GM12891 (cell line): ENCODE measurements at regions not wholly inside any gene's neighbourhood (a gene's known extent, or its start where the extent isn't known, plus 50 kb on each side); places are given as distances from the start of the nearest gene placed in this dataset.

Experiments used
- PAX5 ChIP-seq: IDR thresholded peaks from 2 replicates; pipeline ENCODE4 v1.6.1; 2011; ENCODE audit warnings: low read length, moderate library complexity, mild to moderate bottlenecking; ENCODE audit not compliant: insufficient read depth, severe bottlenecking
- POLR2A ChIP-seq: IDR thresholded peaks from 2 replicates; pipeline ENCODE4 v1.6.1; 2011; ENCODE audit warnings: low read depth, low read length, control low read depth
- POLR2AphosphoS5 ChIP-seq: IDR thresholded peaks from 2 replicates; pipeline ENCODE4 v1.6.1; 2011; ENCODE audit warnings: low read depth, low read length, control low read depth
- TAF1 ChIP-seq: IDR thresholded peaks from 2 replicates; pipeline ENCODE4 v1.6.1; 2011; ENCODE audit warnings: low read depth, low read length, control low read depth

- TF ChIP-seq POLR2A (no peak), POLR2AphosphoS5 (no peak), TAF1 (no peak), PAX5 (no peak)
These were observed 239.1 kb upstream of the ROPN1 start for GRCh38 chr3:124230998-124231397.
